ENCODE measurements at regions not wholly inside any gene's neighbourhood (a gene's known extent, or its start where the extent isn't known, plus 50 kb on each side); places are given as distances from the start of the nearest gene placed in this dataset.

DNA sequence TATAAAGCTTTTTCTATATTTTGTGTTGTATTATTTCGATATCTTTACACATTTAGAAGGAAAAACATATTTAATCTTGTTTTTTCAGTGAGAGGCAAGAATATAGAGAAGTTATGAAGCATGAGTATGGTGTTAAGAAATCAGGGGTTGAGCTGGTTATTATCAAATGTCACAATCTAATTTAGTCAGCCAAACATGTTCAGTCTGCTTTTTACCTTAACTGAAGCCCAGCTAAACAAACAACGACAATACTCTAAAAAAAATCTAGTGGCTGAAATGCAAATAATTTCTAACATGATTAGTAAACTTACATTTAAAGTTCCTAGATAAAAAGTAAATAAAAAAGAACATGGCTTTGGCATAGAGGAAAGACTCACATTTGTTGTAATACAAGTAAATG, 433.8 kb upstream of the NRSN1 start:
- intact Hi-C loops (cut with DNase I) = no loop called here
- Histone ChIP-seq H3K27ac (ENCODE audit: low read depth in 1 of 2, low read length in 2 of 2) (no peak overlapping the region), H3K27me3 (ENCODE audit: control insufficient read depth in 1 of 2, insufficient read depth in 2 of 2, low read length in 1 of 2) (no peaks in the 10 kb centered on the region), H3K4me1 (ENCODE audit: control insufficient read depth in 1 of 2, insufficient read depth in 2 of 2, low read length in 2 of 2) (no peaks in the 10 kb centered on the region), H3K4me3 (ENCODE audit: low read length in 2 of 2) (no peak overlapping the region), H3K36me3 (ENCODE audit: control insufficient read depth in 1 of 2, insufficient read depth in 2 of 2, low read length in 1 of 2) (no peaks in the 10 kb centered on the region), H3K9me3 (ENCODE audit: control insufficient read depth, low read length) (no peaks in the 10 kb centered on the region)
- no peak for DNase-seq
- WGBS, 2 donors = 33 to 48% methylated on average over 2 of the region's 2 CpGs
- no peak for ATAC-seq (ENCODE audit: low FRiP score)

DNA sequence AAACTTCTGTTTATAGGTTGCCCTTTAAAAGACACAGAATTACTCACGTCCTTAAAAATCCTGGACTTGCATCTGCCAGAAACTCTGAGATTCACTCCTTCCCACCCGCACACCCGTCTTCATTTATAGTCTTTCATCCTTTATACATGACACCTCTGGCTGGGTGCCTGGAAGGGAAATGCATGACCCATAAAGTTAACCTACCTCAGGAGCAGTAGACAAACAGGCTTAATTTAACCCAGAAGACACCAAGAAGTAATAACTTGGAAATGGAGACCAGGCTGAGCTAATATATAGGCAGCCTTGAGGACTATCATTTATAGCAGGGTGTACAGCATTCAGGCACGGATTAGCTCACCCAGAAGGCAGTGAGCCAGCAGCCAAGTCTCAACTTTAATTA, 429.0 kb upstream of the NRSN1 start:
- H3K27me3 ChIP-seq (ENCODE audit: control insufficient read depth in 1 of 2, insufficient read depth in 2 of 2, low read length in 1 of 2) = no peaks in the 10 kb centered on the region
- DNase-seq (no peak), ATAC-seq (ENCODE audit: low FRiP score) (no peak)
- H3K36me3 ChIP-seq (ENCODE audit: control insufficient read depth in 1 of 2, insufficient read depth in 2 of 2, low read length in 1 of 2) = no peaks in the 10 kb centered on the region
- H3K4me3 ChIP-seq (ENCODE audit: low read length in 2 of 2) = no peak overlapping the region
- H3K9me3 ChIP-seq (ENCODE audit: control insufficient read depth, low read length) = no peaks in the 10 kb centered on the region
- 32 to 33% methylated on average over 4 of the region's 4 CpGs for WGBS, 2 donors
- intact Hi-C loops (cut with DNase I) = no loop called here
- no peak overlapping the region for H3K27ac ChIP-seq (ENCODE audit: low read depth in 1 of 2, low read length in 2 of 2)
- H3K4me1 ChIP-seq (ENCODE audit: control insufficient read depth in 1 of 2, insufficient read depth in 2 of 2, low read length in 2 of 2) = no peaks in the 10 kb centered on the region

DNA sequence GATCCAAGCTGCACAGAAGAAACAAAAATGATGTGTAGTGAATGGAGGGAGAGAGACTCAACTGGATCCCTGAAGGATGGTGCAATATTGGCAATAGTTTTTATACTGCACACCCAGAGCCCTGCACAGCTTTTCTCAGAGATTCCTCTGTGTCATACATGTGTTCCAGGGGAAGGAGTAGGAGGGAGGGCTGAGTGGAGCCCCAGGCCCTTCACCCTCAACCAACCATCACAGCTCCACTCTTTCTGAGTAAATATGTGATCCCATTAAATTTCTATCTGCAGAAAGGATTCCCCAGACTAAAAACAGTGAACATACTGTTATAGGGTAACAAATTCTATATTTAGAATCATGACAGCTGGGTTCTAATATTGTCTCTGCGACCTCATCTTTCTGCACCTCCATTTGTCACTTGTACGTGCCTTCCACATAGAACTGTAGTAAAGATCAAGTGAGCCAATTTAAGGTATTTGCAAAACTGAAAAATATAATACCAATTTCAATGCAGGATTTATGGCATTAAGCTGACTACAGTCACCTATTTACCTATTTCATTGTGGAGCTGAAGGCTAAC, 421.4 kb upstream of the NRSN1 start:
- H3K27ac ChIP-seq (ENCODE audit: low read depth in 1 of 2, low read length in 2 of 2) = no peak overlapping the region
- 49 to 56% methylated on average over 2 of the region's 2 CpGs for WGBS, 2 donors
- no peaks in the 10 kb centered on the region for H3K27me3 ChIP-seq (ENCODE audit: control insufficient read depth in 1 of 2, insufficient read depth in 2 of 2, low read length in 1 of 2)
- no peaks in the 10 kb centered on the region for H3K36me3 ChIP-seq (ENCODE audit: control insufficient read depth in 1 of 2, insufficient read depth in 2 of 2, low read length in 1 of 2)
- ATAC-seq (ENCODE audit: low FRiP score) (no peak), DNase-seq (no peak)
- H3K4me1 ChIP-seq (ENCODE audit: control insufficient read depth in 1 of 2, insufficient read depth in 2 of 2, low read length in 2 of 2) = no peaks in the 10 kb centered on the region
- H3K9me3 ChIP-seq (ENCODE audit: control insufficient read depth, low read length) = no peaks in the 10 kb centered on the region
- no peak overlapping the region for H3K4me3 ChIP-seq (ENCODE audit: low read length in 2 of 2)
- intact Hi-C loops (cut with DNase I) = no loop called here

DNA sequence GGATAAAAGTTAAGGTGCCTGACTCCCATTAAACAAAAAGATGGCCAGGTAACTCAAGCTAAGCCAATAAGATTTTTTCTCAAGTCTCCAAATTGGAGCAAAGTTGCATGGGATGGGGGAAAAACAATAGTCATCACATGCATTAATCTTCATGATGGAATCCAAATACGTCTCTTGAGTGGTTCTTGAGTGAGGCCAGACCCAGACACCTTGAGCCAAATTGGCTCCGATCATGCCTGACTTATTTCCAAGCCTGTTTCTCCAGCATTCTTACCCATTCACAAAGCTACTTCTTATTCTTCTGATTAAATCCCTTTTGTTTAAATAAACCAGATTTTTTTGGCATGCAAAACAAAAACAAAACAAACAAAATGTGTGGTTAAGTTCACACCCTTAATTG, 420.3 kb upstream of the NRSN1 start:
- no peak overlapping the region for H3K27ac ChIP-seq (ENCODE audit: low read depth in 1 of 2, low read length in 2 of 2)
- intact Hi-C loops (cut with DNase I) = no loop called here
- H3K27me3 ChIP-seq (ENCODE audit: control insufficient read depth in 1 of 2, insufficient read depth in 2 of 2, low read length in 1 of 2) = no peaks in the 10 kb centered on the region
- ATAC-seq (ENCODE audit: low FRiP score) (no peak), DNase-seq (no peak)
- WGBS, 2 donors = 27% methylated on average over 2 of the region's 2 CpGs
- H3K4me3 ChIP-seq (ENCODE audit: low read length in 2 of 2) = no peak overlapping the region
- no peaks in the 10 kb centered on the region for H3K9me3 ChIP-seq (ENCODE audit: control insufficient read depth, low read length)
- H3K36me3 ChIP-seq (ENCODE audit: control insufficient read depth in 1 of 2, insufficient read depth in 2 of 2, low read length in 1 of 2) = no peaks in the 10 kb centered on the region
- H3K4me1 ChIP-seq (ENCODE audit: control insufficient read depth in 1 of 2, insufficient read depth in 2 of 2, low read length in 2 of 2) = no peaks in the 10 kb centered on the region

DNA sequence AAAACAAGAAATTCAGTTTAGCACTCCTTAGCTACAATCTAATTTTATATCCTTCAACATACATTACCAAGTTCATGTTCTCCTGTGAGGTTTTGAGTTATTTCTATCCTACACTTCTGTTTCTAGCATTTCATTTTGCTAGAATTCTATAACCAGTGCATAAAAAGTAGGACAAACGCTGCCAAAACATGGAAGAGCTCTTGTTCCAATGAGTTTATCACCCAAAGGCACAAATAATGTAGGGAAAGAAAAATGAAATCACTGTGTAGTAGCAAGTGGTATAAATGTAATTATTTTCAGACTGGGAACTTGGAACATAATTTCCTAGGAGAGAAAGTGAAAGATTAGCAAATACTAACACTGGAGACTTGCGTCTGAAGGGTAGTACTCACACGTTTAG, 413.3 kb upstream of the NRSN1 start:
- Histone ChIP-seq H3K36me3 (ENCODE audit: control insufficient read depth in 1 of 2, insufficient read depth in 2 of 2, low read length in 1 of 2) (no peaks in the 10 kb centered on the region), H3K27ac (ENCODE audit: low read depth in 1 of 2, low read length in 2 of 2) (no peak overlapping the region), H3K4me1 (ENCODE audit: control insufficient read depth in 1 of 2, insufficient read depth in 2 of 2, low read length in 2 of 2) (no peaks in the 10 kb centered on the region), H3K27me3 (ENCODE audit: control insufficient read depth in 1 of 2, insufficient read depth in 2 of 2, low read length in 1 of 2) (no peaks in the 10 kb centered on the region), H3K4me3 (ENCODE audit: low read length in 2 of 2) (no peak overlapping the region), H3K9me3 (ENCODE audit: control insufficient read depth, low read length) (peaks cover 1% of the 10 kb centered on the region)
- ATAC-seq (ENCODE audit: low FRiP score) = no peak
- intact Hi-C loops (cut with DNase I) = no loop called here
- 75 to 80% methylated on average over 3 of the region's 3 CpGs for WGBS, 2 donors
- no peak for DNase-seq

DNA sequence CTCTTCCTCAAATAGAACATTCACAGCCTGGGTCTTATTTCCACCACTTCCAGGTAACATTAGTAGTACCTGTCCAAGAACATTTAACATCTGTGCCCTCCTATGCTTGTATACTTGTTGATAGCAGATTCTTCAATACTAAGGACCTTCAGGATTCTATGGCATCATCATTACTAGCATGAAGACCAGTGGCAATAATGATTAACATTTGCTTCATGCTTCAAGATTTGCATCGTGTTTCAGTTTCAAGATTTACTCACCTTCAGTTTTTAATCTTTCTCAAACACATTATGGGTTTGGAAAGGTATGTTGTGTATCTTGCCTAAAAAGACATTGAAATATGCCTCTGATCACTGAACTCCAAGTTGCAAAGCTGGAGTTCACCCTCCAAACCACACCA, 412.8 kb upstream of the NRSN1 start:
- no peak for DNase-seq
- ATAC-seq (ENCODE audit: low FRiP score) = no peak
- intact Hi-C loops (cut with DNase I) = no loop called here
- Histone ChIP-seq H3K9me3 (ENCODE audit: control insufficient read depth, low read length) (peaks cover 1% of the 10 kb centered on the region), H3K36me3 (ENCODE audit: control insufficient read depth in 1 of 2, insufficient read depth in 2 of 2, low read length in 1 of 2) (no peaks in the 10 kb centered on the region), H3K4me3 (ENCODE audit: low read length in 2 of 2) (no peak overlapping the region), H3K27me3 (ENCODE audit: control insufficient read depth in 1 of 2, insufficient read depth in 2 of 2, low read length in 1 of 2) (no peaks in the 10 kb centered on the region), H3K27ac (ENCODE audit: low read depth in 1 of 2, low read length in 2 of 2) (no peak overlapping the region), H3K4me1 (ENCODE audit: control insufficient read depth in 1 of 2, insufficient read depth in 2 of 2, low read length in 2 of 2) (no peaks in the 10 kb centered on the region)
- WGBS, 2 donors = 84 to 93% methylated on average over 1 of the region's 1 CpG

DNA sequence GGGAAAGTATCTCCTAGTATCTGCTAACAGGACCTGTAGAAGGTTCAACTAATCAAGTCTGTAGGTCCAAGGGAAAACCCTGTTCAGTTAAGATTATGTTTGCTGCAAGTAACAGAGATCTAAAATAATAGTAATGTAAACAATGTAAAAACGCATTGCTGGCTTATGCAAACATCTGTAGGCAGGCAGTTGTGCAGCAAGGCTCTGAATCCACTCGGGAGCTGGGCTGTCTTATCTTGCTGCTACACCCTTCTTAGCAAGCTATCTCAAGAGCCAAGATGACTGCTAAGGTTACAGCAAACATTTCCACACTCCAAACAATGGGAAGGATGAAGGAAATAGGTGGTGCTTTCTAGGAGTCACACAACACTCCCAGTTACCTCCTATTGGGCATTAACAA, 397.3 kb upstream of the NRSN1 start:
- no peaks in the 10 kb centered on the region for H3K4me1 ChIP-seq (ENCODE audit: control insufficient read depth in 1 of 2, insufficient read depth in 2 of 2, low read length in 2 of 2)
- WGBS, 2 donors = 4 to 5% methylated on average over 2 of the region's 2 CpGs
- H3K4me3 ChIP-seq (ENCODE audit: low read length in 2 of 2) = no peak overlapping the region
- H3K9me3 ChIP-seq (ENCODE audit: control insufficient read depth, low read length) = no peaks in the 10 kb centered on the region
- intact Hi-C loops (cut with DNase I) = no loop called here
- DNase-seq (no peak), ATAC-seq (ENCODE audit: low FRiP score) (no peak)
- H3K36me3 ChIP-seq (ENCODE audit: control insufficient read depth in 1 of 2, insufficient read depth in 2 of 2, low read length in 1 of 2) = no peaks in the 10 kb centered on the region
- no peaks in the 10 kb centered on the region for H3K27me3 ChIP-seq (ENCODE audit: control insufficient read depth in 1 of 2, insufficient read depth in 2 of 2, low read length in 1 of 2)
- no peak overlapping the region for H3K27ac ChIP-seq (ENCODE audit: low read depth in 1 of 2, low read length in 2 of 2)

DNA sequence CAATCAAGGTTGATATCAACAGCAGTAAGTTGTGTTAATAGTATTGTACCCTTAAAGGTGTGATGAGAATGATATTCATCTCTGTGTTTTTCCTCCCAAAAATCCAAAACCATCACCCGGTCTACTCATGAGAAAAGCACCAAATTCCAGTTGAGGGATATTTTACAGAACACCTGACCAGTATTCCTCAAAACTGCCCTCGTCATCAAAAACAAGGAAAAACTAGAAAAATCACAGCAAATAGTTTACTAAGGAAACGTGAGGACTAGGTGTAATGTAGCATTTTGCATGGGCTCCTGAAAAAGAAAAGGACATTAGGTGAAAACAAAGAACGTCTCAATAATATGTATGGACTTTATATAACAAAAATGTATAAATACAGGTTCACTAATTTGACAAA, 394.4 kb upstream of the NRSN1 start:
- DNase-seq (no peak), ATAC-seq (ENCODE audit: low FRiP score) (no peak)
- Histone ChIP-seq H3K4me1 (ENCODE audit: control insufficient read depth in 1 of 2, insufficient read depth in 2 of 2, low read length in 2 of 2) (no peaks in the 10 kb centered on the region), H3K4me3 (ENCODE audit: low read length in 2 of 2) (no peak overlapping the region), H3K27ac (ENCODE audit: low read depth in 1 of 2, low read length in 2 of 2) (no peak overlapping the region), H3K27me3 (ENCODE audit: control insufficient read depth in 1 of 2, insufficient read depth in 2 of 2, low read length in 1 of 2) (no peaks in the 10 kb centered on the region), H3K9me3 (ENCODE audit: control insufficient read depth, low read length) (no peaks in the 10 kb centered on the region), H3K36me3 (ENCODE audit: control insufficient read depth in 1 of 2, insufficient read depth in 2 of 2, low read length in 1 of 2) (no peaks in the 10 kb centered on the region)
- 85 to 92% methylated on average over 4 of the region's 4 CpGs for WGBS, 2 donors
- intact Hi-C loops (cut with DNase I) = no loop called here

DNA sequence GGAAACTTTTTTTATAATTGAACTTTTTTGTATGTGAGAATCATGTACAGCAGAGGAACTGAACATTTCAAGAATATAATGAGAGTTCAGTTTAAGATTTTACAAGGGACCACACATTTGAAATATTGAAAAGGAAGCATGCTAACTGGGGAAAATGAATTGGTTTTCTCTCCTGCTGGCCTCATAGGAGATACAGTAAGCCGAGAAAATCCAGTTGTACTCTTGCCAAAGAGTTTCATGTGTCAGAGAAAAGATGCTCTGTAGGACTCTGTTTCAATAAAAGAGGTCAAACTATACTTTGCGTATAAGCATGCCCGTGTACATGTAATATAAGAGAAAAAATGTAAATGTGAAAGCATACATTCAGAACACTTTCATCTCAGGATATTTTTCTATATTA, 393.5 kb upstream of the NRSN1 start:
- DNase-seq (no peak), ATAC-seq (ENCODE audit: low FRiP score) (no peak)
- no peak overlapping the region for H3K27ac ChIP-seq (ENCODE audit: low read depth in 1 of 2, low read length in 2 of 2)
- H3K36me3 ChIP-seq (ENCODE audit: control insufficient read depth in 1 of 2, insufficient read depth in 2 of 2, low read length in 1 of 2) = no peaks in the 10 kb centered on the region
- 70 to 77% methylated on average over 3 of the region's 3 CpGs for WGBS, 2 donors
- H3K4me3 ChIP-seq (ENCODE audit: low read length in 2 of 2) = no peak overlapping the region
- intact Hi-C loops (cut with DNase I) = no loop called here
- no peaks in the 10 kb centered on the region for H3K27me3 ChIP-seq (ENCODE audit: control insufficient read depth in 1 of 2, insufficient read depth in 2 of 2, low read length in 1 of 2)
- no peaks in the 10 kb centered on the region for H3K4me1 ChIP-seq (ENCODE audit: control insufficient read depth in 1 of 2, insufficient read depth in 2 of 2, low read length in 2 of 2)
- no peaks in the 10 kb centered on the region for H3K9me3 ChIP-seq (ENCODE audit: control insufficient read depth, low read length)
